GM21825 (cell line): ENCODE measurements at regions not wholly inside any gene's neighbourhood (a gene's known extent, or its start where the extent isn't known, plus 50 kb on each side); places are given as distances from the start of the nearest gene placed in this dataset.
"Not testable (repeated sequence)": the region's sequence is repeated elsewhere in the genome, so short reads cannot be mapped to it uniquely, and the experiment has no call there.

ENCODE experiments used
- ATAC-seq: cut with Tn5 transposase; IDR thresholded peaks from one replicate; pipeline ENCODE4 v1.9.1; 2021; ENCODE audit warnings: mild to moderate bottlenecking, moderate library complexity; ENCODE audit not compliant: unreplicated experiment

GRCh38 chr6:86738078-86738477 is 199.2 kb upstream of the HTR1E start:
- no peak for ATAC-seq

GRCh38 chr6:86731631-86732030 is 205.7 kb upstream of the HTR1E start:
- ATAC-seq = not testable (repeated sequence)

- not testable (repeated sequence) for ATAC-seq
Measured at GRCh38 chr6:86730772-86731171, 206.6 kb upstream of the HTR1E start.

- ATAC-seq = no peak
Measured at GRCh38 chr6:86730216-86730615, 207.1 kb upstream of the HTR1E start.

GRCh38 chr6:86728976-86729375 is 208.4 kb upstream of the HTR1E start:
- no peak for ATAC-seq

GRCh38 chr6:86724695-86725094 is 212.6 kb upstream of the HTR1E start:
- no peak for ATAC-seq

- no peak for ATAC-seq
Measured at GRCh38 chr6:86723729-86724128, 213.6 kb upstream of the HTR1E start.

GRCh38 chr6:86723151-86723550 is 214.2 kb upstream of the HTR1E start:
- ATAC-seq = no peak

GRCh38 chr6:86722131-86722530 is 215.2 kb upstream of the HTR1E start:
- no peak for ATAC-seq

- no peak for ATAC-seq
Measured at GRCh38 chr6:86715676-86716075, 221.7 kb upstream of the HTR1E start.

- ATAC-seq = no peak
Measured at GRCh38 chr6:86712039-86712438, 225.3 kb upstream of the HTR1E start.

- ATAC-seq = no peak
Measured at GRCh38 chr6:86707545-86708120, 229.7 kb upstream of the HTR1E start.

GRCh38 chr6:86706449-86706848 is 230.9 kb upstream of the HTR1E start:
- no peak for ATAC-seq

- ATAC-seq = not testable (repeated sequence)
Measured at GRCh38 chr6:86701228-86701627, 236.1 kb upstream of the HTR1E start.

- no peak for ATAC-seq
Measured at GRCh38 chr6:86686496-86686895, 250.8 kb upstream of the HTR1E start.

GRCh38 chr6:86685230-86685797 is 252.0 kb upstream of the HTR1E start:
- no peak for ATAC-seq

- ATAC-seq = no peak
Measured at GRCh38 chr6:86683132-86683908, 254.0 kb upstream of the HTR1E start.

- no peak for ATAC-seq
Measured at GRCh38 chr6:86682297-86682696, 255.0 kb upstream of the HTR1E start.

GRCh38 chr6:86681140-86681539 is 256.2 kb upstream of the HTR1E start:
- not testable (repeated sequence) for ATAC-seq

GRCh38 chr6:86672125-86672524 is 265.2 kb upstream of the HTR1E start:
- ATAC-seq = not testable (repeated sequence)

- ATAC-seq = no peak
Measured at GRCh38 chr6:86657192-86657591, 280.1 kb upstream of the HTR1E start.

- ATAC-seq = no peak
Measured at GRCh38 chr6:86629123-86629522, 308.2 kb upstream of the HTR1E start.
